ENCODE measurements at regions not wholly inside any gene's neighbourhood (a gene's known extent, or its start where the extent isn't known, plus 50 kb on each side); places are given as distances from the start of the nearest gene placed in this dataset.

DNA sequence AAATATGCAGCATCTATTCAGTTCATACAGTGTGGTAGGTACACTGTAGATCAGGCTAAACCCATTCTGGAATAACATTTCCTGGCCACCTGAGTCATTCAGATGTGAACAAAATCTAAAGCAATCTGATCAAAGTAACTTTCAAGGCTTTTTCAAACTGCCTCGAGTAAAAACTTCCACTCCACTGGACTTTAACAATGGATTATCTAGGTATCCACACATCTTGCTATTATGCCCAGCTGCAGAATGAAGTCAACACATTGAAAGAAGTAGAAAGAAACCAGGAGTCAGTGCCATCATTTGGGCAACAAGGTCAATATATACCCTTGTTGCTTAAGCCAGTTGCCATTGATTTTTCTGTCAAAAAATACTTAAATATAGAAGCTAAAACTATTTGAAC is 1352.6 kb upstream of the NUDT12 start:
- no peak overlapping the region for H4K8ac ChIP-seq (ENCODE audit: low read depth in 2 of 2, low read length in 2 of 2)
- H4K91ac ChIP-seq (ENCODE audit: insufficient read depth, low read depth, low read length), result no peak overlapping the region
- ChIA-PET POLR2A (ENCODE audit: unreplicated experiment) (no interaction called here), CTCF (no interaction called here)
- no peaks in the 10 kb centered on the region for H3K36me3 ChIP-seq (ENCODE audit: control insufficient read depth, insufficient read depth, low read length)
- H3K4me3 ChIP-seq (ENCODE audit: insufficient read depth, low read depth, low read length), result no peak overlapping the region
- dilution Hi-C loops (cut with HindIII; ENCODE audit: low sequenced_read_pairs, unreplicated experiment) (no loop called here), in situ Hi-C loops (cut with MboI; ENCODE audit: low sequenced_read_pairs) (no loop called here), intact Hi-C loops (cut with micrococcal nuclease) (no loop called here)
- H2BK5ac ChIP-seq (ENCODE audit: low read depth, low read length, poor library complexity, severe bottlenecking), result no peak overlapping the region
- H3K56ac ChIP-seq (ENCODE audit: extremely low read depth, insufficient read depth, low read length), result no peak overlapping the region
- H3K18ac ChIP-seq (ENCODE audit: low read depth, low read length), result no peak overlapping the region
- H3K4me2 ChIP-seq (ENCODE audit: low read depth, low read length), result no peak overlapping the region
- no peak overlapping the region for H2AK5ac ChIP-seq (ENCODE audit: low read depth, low read length)
- H4K20me1 ChIP-seq (ENCODE audit: insufficient read depth, low read length), result no peaks in the 10 kb centered on the region
- no peak overlapping the region for H3K27ac ChIP-seq (ENCODE audit: insufficient read depth, low read length)
- peaks cover 3% of the 10 kb centered on the region for H3K9me3 ChIP-seq (ENCODE audit: control insufficient read depth, insufficient read depth, low read length)
- H3K4ac ChIP-seq (ENCODE audit: low read depth, low read length), result no peak overlapping the region
- no CpG with 5 or more reads among the region's 1 CpG for WGBS, 2 experiments (ENCODE audit: extremely low coverage in 2 of 2, insufficient read length in 1 of 2)
- no peak overlapping the region for H2BK120ac ChIP-seq (ENCODE audit: low read depth, low read length)
- no peak overlapping the region for H3K14ac ChIP-seq (replicated peaks; ENCODE audit: low read depth, low read length)
- H2BK20ac ChIP-seq (ENCODE audit: low read depth, low read length), result no peak overlapping the region
- H2BK15ac ChIP-seq (ENCODE audit: low read depth, low read length), result no peak overlapping the region
- no peaks in the 10 kb centered on the region for H3K79me1 ChIP-seq (ENCODE audit: low read depth in 1 of 2, low read length in 2 of 2)
- TF ChIP-seq, protein P1, sequence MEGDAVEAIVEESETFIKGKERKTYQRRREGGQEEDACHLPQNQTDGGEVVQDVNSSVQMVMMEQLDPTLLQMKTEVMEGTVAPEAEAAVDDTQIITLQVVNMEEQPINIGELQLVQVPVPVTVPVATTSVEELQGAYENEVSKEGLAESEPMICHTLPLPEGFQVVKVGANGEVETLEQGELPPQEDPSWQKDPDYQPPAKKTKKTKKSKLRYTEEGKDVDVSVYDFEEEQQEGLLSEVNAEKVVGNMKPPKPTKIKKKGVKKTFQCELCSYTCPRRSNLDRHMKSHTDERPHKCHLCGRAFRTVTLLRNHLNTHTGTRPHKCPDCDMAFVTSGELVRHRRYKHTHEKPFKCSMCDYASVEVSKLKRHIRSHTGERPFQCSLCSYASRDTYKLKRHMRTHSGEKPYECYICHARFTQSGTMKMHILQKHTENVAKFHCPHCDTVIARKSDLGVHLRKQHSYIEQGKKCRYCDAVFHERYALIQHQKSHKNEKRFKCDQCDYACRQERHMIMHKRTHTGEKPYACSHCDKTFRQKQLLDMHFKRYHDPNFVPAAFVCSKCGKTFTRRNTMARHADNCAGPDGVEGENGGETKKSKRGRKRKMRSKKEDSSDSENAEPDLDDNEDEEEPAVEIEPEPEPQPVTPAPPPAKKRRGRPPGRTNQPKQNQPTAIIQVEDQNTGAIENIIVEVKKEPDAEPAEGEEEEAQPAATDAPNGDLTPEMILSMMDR (conservative IDR thresholded peaks at IDR 0.05; ENCODE audit: low read depth, low read length), result no peak
- TF ChIP-seq, protein P2, sequence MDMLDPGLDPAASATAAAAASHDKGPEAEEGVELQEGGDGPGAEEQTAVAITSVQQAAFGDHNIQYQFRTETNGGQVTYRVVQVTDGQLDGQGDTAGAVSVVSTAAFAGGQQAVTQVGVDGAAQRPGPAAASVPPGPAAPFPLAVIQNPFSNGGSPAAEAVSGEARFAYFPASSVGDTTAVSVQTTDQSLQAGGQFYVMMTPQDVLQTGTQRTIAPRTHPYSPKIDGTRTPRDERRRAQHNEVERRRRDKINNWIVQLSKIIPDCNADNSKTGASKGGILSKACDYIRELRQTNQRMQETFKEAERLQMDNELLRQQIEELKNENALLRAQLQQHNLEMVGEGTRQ (IDR thresholded peaks at IDR 0.05; ENCODE audit: low read depth, low read length), result no peak
- TF ChIP-seq RCOR1 (IDR thresholded peaks at IDR 0.05; ENCODE audit: insufficient replicate concordance, low read length) (no peak), FOS (IDR thresholded peaks at IDR 0.05; ENCODE audit: low read depth, low read length) (no peak), MXI1 (IDR thresholded peaks at IDR 0.05; ENCODE audit: borderline replicate concordance, low read depth, low read length) (no peak), RAD21 (IDR thresholded peaks at IDR 0.05; ENCODE audit: low read length) (no peak), MAFK (IDR thresholded peaks at IDR 0.05; ENCODE audit: low read depth, low read length) (no peak), BHLHE40 (IDR thresholded peaks at IDR 0.05; ENCODE audit: low read depth, low read length) (no peak), RFX5 (IDR thresholded peaks at IDR 0.05; ENCODE audit: low read depth, low read length) (no peak), POLR2A (IDR thresholded peaks at IDR 0.05; ENCODE audit: low read depth, low read length) (no peak), CEBPB (IDR thresholded peaks at IDR 0.05; ENCODE audit: low read depth, low read length) (no peak)
- H2AFZ ChIP-seq (replicated peaks; ENCODE audit: low read length, poor library complexity), result no peak overlapping the region
- ATAC-seq (ENCODE audit: low read depth), result no peak
- H3K9me1 ChIP-seq (ENCODE audit: insufficient read depth, low read length), result no peaks in the 10 kb centered on the region
- DNase-seq, result no peak
- H2AK9ac ChIP-seq (replicated peaks; ENCODE audit: low read depth, low read length, poor library complexity), result no peak overlapping the region
- no peaks in the 10 kb centered on the region for H3K4me1 ChIP-seq (ENCODE audit: control insufficient read depth, insufficient read depth, low read length)
- H3K9ac ChIP-seq (ENCODE audit: low read depth, low read length), result no peak overlapping the region
- no peaks in the 10 kb centered on the region for H3K27me3 ChIP-seq (ENCODE audit: control insufficient read depth, insufficient read depth, low read length)
- BruUV-seq (replicated peaks), result no TSS peak
- no peak overlapping the region for H3K23ac ChIP-seq (ENCODE audit: low read depth, low read length)
- no peak overlapping the region for H4K5ac ChIP-seq (ENCODE audit: low read depth, low read length)

All from IMR-90 (cell line).